ENCODE measurements at regions not wholly inside any gene's neighbourhood (a gene's known extent, or its start where the extent isn't known, plus 50 kb on each side); places are given as distances from the start of the nearest gene placed in this dataset.

- intact Hi-C loops (cut with DNase I) = no loop called here
- Histone ChIP-seq H3K4me3 (no peak overlapping the region), H3K27ac (no peak overlapping the region), H3K27me3 (no peaks in the 10 kb centered on the region), H3K36me3 (no peaks in the 10 kb centered on the region), H3K9me3 (no peaks in the 10 kb centered on the region), H3K4me1 (no peaks in the 10 kb centered on the region)
- TF ChIP-seq POLR2AphosphoS5 (IDR thresholded peaks at IDR 0.05) (no peak), POLR2A (IDR thresholded peaks at IDR 0.05) (no peak), CTCF (IDR thresholded peaks at IDR 0.05) (no peak), EP300 (IDR thresholded peaks at IDR 0.05) (no peak)
- WGBS, 2 donors = 81 to 82% methylated on average over 4 of the region's 4 CpGs
- DNase-seq = no peak
Measured at GRCh38 chr4:41487868-41488440, 50.0 kb upstream of the LIMCH1 start.

All from sigmoid colon (tissue), 6 donors.